ENCODE measurements at regions not wholly inside any gene's neighbourhood (a gene's known extent, or its start where the extent isn't known, plus 50 kb on each side); places are given as distances from the start of the nearest gene placed in this dataset.

DNA sequence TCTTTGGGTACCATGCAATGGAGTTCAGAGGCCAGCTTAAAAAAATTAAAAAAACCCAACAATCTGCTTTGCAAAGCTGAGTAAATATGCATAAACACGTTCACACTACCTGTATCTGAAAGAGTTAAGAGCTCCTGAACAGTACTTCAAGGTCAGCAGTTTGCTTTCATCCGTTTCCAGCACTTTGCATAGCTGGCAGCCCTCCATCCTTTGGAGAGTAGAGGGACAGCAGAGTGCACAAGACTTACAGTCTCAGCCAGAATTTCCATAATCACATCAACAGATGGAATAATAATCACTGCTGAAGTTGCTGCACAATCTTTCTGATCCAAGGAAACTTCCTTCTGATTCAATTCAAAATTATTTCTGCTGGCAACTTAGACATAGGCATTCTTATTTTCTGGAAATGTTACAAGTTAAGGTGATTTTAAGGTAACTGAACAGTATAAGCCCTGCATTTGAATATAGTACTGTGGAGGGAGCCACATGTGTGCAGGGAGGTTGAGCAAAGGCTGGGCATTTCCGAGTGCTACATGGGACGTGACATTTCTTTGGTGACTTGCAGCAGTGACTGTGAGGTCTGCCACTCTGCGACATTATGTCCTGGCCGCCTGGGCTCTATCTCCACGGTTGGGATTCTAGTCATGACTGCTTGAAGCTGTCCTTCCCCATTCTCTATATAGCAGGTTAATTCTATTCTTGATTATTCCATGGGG lies 73.5 kb upstream of the EMCN start:
- TF ChIP-seq GATA2 (IDR thresholded peaks at IDR 0.05; ENCODE audit: low read depth, low read length) (no peak), GATA3 (IDR thresholded peaks at IDR 0.05; ENCODE audit: low read depth, low read length) (no peak)

DNA sequence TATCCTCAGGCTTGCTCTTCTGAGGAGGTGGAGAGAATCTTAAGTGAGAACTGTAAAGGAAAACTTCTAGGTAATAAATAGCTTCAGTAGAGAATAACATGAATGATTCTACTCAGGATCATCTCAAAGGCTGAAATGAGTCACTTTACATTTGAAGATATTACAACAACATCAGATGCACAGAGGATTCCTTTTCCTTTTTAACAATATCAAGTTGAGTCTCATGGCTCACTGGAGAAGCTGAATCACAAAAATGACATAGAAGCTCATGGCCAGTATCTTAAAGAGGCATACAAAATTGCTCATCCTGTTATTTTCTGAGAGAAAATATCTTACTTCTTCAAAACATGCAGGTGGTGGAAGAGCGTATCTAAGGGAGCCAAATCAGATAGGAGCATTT lies 72.5 kb upstream of the EMCN start:
- TF ChIP-seq GATA3 (IDR thresholded peaks at IDR 0.05; ENCODE audit: low read depth, low read length) (no peak), GATA2 (IDR thresholded peaks at IDR 0.05; ENCODE audit: low read depth, low read length) (no peak)

DNA sequence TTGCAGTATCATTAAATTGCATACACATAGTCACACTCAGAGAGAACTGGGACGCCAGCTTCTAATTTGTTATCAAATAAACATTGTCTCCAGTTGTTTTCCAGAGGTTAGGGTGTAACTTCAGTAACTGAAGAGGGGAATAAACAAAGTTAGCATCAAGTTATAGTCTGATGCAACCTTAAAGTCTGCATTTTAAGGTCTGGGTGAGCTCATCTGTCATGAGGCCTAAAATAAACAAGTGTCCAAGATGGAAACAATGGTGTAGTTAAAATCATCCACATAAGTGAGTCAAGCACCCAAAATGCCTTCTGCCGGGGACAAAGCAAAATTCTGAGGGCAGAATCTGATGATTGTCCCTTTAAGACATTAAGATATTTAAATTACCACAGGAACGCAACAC lies 70.3 kb upstream of the EMCN start:
- TF ChIP-seq GATA3 (IDR thresholded peaks at IDR 0.05; ENCODE audit: low read depth, low read length) (no peak), GATA2 (IDR thresholded peaks at IDR 0.05; ENCODE audit: low read depth, low read length) (no peak)

DNA sequence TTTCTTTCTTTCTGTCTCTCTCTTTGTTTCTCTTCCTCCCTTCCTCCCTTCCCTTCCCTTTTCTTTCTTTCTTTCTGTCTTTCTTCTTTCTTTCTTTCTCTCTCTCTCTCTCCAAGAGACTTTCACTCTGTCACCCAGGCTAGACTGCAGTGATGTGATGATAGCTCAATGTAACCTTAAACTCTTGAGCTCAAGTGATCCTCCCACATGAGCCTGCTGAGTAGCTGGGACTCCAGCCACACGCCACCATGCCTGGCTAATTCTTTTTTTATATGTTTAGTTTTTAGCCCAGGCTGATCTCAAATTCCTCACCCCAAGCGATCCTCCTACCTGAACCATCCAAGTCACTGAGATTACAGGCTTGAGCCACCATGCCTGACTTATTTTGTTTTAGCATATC lies 64.3 kb upstream of the EMCN start:
- TF ChIP-seq GATA2 (IDR thresholded peaks at IDR 0.05; ENCODE audit: low read depth, low read length) (no peak), GATA3 (IDR thresholded peaks at IDR 0.05; ENCODE audit: low read depth, low read length) (no peak)

DNA sequence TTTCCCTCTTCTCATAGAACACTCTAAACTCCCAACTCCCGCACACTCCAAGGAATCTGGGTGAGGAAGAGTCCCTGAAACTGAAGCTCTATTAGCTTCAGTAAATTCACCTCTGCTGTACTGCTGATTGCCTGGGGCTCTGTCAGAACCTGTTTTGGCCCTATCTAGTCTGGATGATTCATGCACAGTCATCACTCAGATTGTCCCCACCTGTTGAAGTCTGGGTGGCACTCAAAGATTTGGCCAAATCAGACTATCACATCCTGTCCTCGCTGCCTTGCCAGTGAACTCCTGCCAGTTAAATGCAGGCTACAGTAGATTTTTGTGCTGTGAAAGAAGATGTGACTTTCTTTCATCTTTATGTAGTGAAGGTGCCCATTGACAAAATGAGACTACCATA lies 63.5 kb upstream of the EMCN start:
- TF ChIP-seq GATA3 (IDR thresholded peaks at IDR 0.05; ENCODE audit: low read depth, low read length) (no peak), GATA2 (IDR thresholded peaks at IDR 0.05; ENCODE audit: low read depth, low read length) (no peak)

DNA sequence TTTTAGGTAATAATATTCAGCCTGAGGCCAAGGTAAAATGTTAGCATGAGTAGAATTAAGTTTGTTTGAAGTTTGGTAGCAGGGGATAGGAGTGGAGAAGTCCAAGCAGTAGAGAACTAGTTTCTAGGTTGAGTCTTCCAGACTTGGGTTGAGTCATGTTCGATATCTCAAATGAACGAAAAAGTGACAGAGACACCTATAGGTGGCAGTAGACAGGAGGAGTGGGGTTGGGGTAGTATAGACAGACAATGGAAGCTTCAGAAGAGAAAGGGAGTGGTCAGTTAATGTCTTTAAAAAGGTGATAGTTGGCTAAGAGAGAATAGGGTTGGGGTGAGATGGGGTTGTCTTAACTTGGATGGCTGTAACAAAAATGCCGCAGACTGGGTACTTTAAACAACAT lies 58.7 kb upstream of the EMCN start:
- TF ChIP-seq GATA3 (IDR thresholded peaks at IDR 0.05; ENCODE audit: low read depth, low read length) (no peak), GATA2 (IDR thresholded peaks at IDR 0.05; ENCODE audit: low read depth, low read length) (no peak)

DNA sequence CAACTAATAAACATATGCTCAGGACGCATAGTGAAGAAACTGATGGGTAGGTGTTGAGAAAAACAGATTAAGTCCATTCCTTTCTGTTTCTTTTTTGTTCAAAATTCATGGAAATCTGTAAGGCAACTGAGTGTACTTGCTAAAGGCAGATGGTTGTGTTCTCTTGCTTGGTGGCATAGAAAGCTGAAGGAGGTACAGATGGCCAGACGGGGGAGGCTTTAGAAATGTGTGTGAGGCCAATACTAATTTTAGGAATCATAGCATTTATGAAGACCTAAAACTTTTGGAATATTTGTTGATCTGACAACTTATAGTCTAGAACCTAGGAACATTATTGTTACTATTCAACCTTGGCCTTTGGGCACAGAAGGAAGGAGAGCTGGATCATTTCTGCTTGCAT lies 56.8 kb upstream of the EMCN start:
- no peak for TF ChIP-seq GATA3 (IDR thresholded peaks at IDR 0.05; ENCODE audit: low read depth, low read length)
- TF ChIP-seq GATA2 (IDR thresholded peaks at IDR 0.05; ENCODE audit: low read depth, low read length): no peak

DNA sequence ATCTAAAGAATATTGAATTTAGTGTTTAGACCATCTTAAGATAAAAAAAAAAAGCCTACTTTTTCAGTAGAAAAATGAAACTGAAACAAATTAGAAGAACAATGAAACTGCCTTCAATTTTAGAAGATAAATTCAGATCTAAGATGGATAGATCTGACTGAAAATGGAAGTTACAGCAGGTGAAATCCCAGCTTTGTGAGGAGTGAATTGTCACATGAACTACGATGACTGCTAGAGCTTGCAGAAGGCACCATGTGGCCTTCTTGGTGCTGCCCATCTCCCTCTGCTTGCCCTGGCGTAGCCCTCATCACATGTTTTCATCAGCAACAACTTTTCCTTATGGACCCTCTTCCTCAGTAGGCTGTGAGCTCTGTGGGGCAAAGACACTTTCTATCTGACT lies 51.4 kb upstream of the EMCN start:
- TF ChIP-seq GATA2 (IDR thresholded peaks at IDR 0.05; ENCODE audit: low read depth, low read length) (no peak), GATA3 (IDR thresholded peaks at IDR 0.05; ENCODE audit: low read depth, low read length) (no peak)

Measured in SH-SY5Y (cell line).